HK-2 (cell line): ENCODE measurements at regions not wholly inside any gene's neighbourhood (a gene's known extent, or its start where the extent isn't known, plus 50 kb on each side); places are given as distances from the start of the nearest gene placed in this dataset.
A peak's percentile ranks its signal among the peaks of the same experiment; 100 is the strongest.

Source experiments
- DNase-seq: peaks from one replicate; pipeline ENCODE4 v3.0.0-alpha.2; 2018; ENCODE audit not compliant: unreplicated experiment

- no peak for DNase-seq
Measured at GRCh38 chr9:14031810-14032209, 282.1 kb downstream of the NFIB start.

GRCh38 chr9:14031060-14031414, 282.9 kb downstream of the NFIB start:
- no peak for DNase-seq

GRCh38 chr9:14030375-14031059, 283.4 kb downstream of the NFIB start:
- no peak for DNase-seq

GRCh38 chr9:14029806-14030374, 284.1 kb downstream of the NFIB start:
- DNase-seq, result no peak

- peak; percentile 7 for DNase-seq
Measured at GRCh38 chr9:14027116-14027800, 286.7 kb downstream of the NFIB start.

- DNase-seq, result no peak
Measured at GRCh38 chr9:14025741-14026140, 288.2 kb downstream of the NFIB start.

GRCh38 chr9:14023285-14023684, 290.7 kb downstream of the NFIB start:
- DNase-seq, result no peak

GRCh38 chr9:14021871-14022525, 291.9 kb downstream of the NFIB start:
- no peak for DNase-seq

GRCh38 chr9:14018081-14018480, 295.9 kb downstream of the NFIB start:
- DNase-seq, result no peak

- no peak for DNase-seq
Measured at GRCh38 chr9:14014744-14015143, 299.2 kb downstream of the NFIB start.

GRCh38 chr9:14014218-14014617, 299.7 kb downstream of the NFIB start:
- DNase-seq, result no peak

- no peak for DNase-seq
Measured at GRCh38 chr9:14011799-14012560, 302.0 kb downstream of the NFIB start.

GRCh38 chr9:14007190-14007769, 306.7 kb downstream of the NFIB start:
- DNase-seq, result no peak

- no peak for DNase-seq
Measured at GRCh38 chr9:14006386-14007187, 307.4 kb downstream of the NFIB start.

- no peak for DNase-seq
Measured at GRCh38 chr9:14004110-14004509, 309.8 kb downstream of the NFIB start.

GRCh38 chr9:13994240-13994639, 319.7 kb downstream of the NFIB start:
- DNase-seq, result no peak

- no peak for DNase-seq
Measured at GRCh38 chr9:13993632-13994185, 320.2 kb downstream of the NFIB start.

- no peak for DNase-seq
Measured at GRCh38 chr9:13992138-13993088, 321.5 kb downstream of the NFIB start.

- DNase-seq, result no peak
Measured at GRCh38 chr9:13991395-13991794, 322.5 kb downstream of the NFIB start.
